Renal pelvis (tissue), 1 donor: ENCODE measurements at regions not wholly inside any gene's neighbourhood (a gene's known extent, or its start where the extent isn't known, plus 50 kb on each side); places are given as distances from the start of the nearest gene placed in this dataset.
A peak's percentile ranks its signal among the peaks of the same experiment; 100 is the strongest.

Experiments
- DNase-seq: peaks from one replicate; pipeline ENCODE4 v3.0.0-alpha.2; 2013

- no peak for DNase-seq
These were observed 54.8 kb downstream of the RTP5 start for GRCh38 chr2:241924069-241924908.

GRCh38 chr2:241924909-241925250 lies 55.4 kb downstream of the RTP5 start:
- DNase-seq, result no peak

DNA sequence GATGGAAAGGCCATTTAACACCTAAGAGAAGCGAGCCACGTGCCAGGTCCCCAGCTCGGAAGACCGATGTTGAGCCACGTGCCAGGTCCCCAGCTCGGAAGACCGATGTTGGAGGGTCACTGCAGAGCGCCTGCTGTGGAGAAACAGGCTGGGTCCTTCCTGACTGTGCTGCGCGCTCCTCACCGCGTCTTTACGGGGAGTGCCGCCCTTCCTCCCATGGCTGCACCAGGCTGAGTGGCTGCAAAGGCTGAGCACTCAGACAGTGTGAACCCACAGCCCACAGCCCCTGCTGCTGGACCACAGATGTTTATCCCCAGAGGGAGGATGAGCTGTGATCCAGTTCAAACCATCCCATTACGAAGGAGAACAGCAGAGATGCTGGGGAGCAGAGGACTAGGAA lies 55.7 kb downstream of the RTP5 start:
- DNase-seq, result no peak

- no peak for DNase-seq
These were observed 56.4 kb downstream of the RTP5 start for GRCh38 chr2:241925821-241926441.

- peak; percentile 52 for DNase-seq
These were observed 57.2 kb downstream of the RTP5 start for GRCh38 chr2:241926541-241927311.

DNA sequence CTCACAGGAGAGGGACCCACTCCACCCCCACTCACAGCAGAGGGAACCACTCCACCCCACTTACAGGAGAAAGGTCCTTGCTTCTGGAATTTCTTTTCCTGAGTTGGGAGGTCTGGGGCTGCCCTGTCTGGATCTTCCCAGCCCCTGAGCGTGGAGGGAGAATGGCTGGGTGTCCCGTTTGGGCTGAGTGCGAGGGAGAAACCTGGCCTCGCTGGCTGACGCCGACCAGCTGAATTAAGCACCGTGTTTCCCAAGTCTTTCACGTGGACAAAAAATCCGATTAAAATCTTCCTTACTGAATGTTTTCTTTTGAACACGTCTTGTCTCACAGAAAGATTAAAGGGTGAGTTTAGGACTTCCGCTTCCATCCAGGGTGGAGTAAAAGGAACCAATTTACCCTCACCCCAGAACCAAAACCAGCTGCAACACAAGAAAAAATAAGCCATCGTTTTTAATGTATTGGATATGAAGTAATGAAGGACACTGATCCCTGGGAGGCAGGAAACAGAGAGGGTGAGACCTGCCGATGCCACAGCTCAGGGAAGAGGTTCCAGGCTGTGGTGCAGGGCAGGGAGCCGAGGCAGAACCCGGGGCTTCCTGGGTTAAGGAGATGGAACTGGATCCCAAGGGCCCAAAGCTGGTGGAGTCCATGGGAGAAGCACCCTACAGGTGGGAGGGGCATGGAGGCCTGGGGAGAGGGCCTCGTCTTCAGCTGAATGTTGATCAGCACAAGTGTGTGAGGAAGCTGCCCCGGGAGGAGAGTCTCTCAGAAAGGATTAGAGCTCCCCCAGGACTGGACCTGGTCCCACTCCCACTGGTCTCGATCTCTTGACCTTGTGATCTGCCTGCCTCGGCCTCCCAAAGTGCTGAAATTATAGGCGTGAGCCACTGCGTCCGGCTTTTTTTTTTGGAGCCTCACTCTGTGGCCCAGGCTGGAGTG lies 60.3 kb downstream of the RTP5 start:
- DNase-seq, result no peak

DNA sequence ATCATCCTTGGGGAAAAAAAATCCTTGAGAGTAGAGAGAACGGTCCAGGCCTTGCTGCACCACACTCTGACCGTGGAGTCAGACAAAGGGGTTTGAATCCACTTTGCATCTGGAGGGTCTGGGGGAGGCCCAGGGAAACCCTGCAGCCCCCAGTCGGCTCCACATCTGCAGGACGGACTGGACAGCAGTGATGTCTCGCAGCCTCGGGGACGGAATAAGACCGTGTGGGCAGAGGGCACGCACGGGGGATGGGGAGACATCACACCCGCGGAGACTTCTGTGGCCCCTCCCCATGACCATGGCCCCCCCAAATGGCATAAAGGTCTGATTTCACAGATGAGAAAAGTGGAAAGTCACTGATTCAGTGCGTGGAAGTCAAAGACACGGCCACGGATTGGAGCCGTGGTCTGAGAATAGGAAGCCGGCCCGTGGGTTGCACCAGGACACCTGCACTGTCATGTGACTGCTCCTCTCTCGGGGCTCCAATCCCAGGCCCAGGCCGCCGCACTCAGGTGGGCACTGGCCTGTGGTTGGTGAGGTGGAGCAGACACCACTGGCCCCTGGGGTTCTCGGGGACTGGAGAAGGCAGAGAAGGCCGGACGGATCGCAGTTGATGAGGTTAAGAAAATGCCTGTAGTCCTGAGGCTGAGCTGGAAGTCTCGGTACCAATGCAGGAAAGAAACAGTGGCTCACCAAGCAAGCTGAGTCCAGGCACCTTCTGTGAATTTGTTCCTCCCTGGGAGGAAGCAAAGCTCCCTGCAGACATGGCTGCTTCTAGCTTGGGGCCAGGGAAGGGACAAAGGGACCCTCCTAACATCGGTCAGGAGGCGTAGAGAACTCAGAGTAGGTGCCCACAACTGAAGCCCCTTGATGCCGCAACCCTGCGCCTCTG lies 61.8 kb downstream of the RTP5 start:
- DNase-seq, result no peak

DNA sequence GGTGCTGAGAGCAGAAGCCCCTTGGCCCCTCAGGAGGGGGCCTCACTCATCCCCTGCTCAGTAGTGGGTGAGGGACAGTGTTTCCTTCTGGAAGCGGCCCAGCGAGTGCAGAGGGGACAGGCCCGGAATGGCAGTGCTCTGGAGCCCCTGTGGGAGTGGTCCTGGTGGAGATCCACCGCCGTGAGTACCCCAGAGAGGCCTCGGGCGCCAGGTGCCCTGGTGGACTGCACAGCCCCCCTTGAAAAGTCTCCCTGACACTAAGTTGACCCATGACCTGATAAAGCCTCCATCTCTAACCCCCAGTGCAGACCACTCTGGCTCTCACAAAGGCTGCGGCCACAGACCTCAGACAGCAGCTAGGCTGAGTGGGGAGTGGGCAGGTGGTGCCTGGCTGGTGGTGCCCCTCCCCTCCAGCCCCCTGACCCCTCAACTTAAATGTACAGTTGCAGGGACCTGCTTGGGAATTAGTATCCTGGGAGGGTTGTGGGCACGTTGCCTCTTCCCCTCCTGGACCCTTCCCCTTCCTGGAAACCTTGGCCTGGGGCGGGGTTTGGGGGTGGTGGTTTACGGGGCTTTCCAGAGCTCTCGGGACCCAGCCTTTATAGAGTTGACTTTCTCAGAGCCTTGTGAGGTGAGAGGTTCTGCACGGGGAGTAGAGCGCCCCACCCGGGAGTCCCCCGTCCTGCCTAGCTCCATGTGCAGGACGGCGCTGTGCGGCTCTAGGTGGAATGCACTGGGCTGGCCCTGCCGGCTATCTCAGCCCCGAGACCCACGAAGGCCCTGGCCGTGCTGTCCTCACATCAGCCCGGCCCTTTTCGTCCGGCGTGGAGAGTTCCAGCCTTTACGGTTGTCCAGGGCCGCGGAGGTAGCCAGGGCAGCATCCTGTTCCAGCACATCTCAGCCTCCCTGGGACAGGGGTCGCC lies 62.7 kb downstream of the RTP5 start:
- DNase-seq, result no peak

DNA sequence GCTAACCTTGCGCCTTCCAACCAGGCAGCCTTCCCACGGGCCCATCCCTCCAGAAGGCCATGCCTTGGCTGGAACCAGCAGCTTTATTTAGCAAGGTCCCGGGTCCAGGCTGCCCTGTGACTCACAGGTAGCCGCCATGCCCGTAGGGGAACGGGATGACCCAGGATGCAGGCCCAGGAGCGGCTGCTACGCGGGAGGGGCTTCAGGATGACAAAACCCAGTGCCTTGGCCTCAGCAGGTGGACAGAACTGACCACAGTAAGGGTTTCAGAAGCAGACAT lies 63.3 kb downstream of the RTP5 start:
- no peak for DNase-seq

DNA sequence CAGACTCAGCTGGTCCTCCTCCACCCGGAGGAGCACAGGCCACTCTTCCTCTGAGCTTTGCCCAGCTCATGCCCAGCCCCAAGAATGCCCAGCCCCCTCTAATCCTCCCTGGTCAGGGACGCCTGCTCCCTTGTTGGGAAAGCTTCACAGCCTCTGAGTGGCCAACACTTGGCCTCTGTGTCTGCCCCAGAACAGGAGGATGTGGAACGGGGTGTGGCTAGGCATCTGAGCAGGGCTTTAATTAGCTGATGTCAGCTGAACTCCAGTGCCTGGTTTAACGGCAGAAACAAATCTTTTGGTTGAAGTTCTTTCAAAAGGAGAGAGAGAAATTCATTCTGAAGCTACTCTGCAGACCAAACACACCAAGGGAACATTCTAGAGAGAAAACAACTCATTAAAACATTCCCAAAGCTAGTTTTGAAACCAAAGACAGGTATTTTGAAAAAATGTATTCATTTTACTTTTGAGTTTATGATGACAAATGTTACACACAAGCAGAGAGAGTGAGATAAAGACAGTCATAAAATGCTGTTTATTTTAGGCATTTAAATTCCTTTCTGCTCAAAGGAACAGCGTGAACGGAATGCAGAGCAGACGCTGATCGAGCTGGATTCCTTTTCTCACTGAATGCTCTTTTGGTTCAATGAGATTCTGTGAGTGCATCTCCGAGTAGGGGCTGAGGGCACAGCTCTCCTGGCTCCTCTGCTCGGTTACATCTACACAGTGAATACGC lies 63.8 kb downstream of the RTP5 start:
- peak; percentile 24 for DNase-seq

GRCh38 chr2:241935314-241935713 lies 65.8 kb downstream of the RTP5 start:
- no peak for DNase-seq

DNA sequence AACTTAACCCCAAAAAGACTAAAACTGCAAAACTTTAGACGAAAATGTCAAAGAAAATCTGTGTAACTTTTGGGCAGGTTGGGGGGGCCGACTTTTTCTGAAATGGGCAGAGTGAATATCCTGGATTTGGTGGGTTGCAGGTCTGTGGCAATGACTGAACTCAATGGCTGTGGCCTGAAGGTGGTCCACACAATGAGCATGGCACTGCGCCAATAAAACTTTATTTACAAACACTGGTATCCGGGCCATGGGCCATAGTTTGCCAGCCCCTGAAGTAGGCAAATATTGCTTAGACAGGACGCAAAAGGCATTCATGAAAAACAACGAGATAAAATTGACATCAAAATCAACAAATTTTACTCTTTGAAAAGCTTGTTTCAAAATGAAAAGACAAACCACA lies 66.2 kb downstream of the RTP5 start:
- DNase-seq, result no peak

- no peak for DNase-seq
These were observed 67.1 kb downstream of the RTP5 start for GRCh38 chr2:241936457-241937133.

- DNase-seq, result no peak
These were observed 67.8 kb downstream of the RTP5 start for GRCh38 chr2:241937297-241937696.

DNA sequence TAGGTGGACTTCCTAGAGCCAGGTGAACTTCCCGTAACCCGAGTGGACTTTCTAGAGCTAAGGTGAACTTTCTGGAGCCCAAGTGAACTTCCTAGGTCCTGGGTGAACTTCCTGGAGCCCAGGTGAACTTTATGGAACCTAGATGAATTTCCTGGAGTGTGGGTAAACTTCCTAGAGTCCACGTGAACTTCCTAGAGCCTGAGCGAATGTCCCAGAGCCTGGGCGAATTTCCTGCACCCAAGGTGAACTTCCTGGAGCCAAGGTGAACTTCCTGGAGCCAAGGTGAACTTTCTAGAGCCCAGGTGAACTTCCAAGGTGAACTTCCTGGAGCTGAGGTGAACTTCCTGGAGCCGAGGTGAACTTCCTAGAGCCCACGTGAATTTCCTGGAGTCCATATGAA lies 70.0 kb downstream of the RTP5 start:
- no peak for DNase-seq

DNA sequence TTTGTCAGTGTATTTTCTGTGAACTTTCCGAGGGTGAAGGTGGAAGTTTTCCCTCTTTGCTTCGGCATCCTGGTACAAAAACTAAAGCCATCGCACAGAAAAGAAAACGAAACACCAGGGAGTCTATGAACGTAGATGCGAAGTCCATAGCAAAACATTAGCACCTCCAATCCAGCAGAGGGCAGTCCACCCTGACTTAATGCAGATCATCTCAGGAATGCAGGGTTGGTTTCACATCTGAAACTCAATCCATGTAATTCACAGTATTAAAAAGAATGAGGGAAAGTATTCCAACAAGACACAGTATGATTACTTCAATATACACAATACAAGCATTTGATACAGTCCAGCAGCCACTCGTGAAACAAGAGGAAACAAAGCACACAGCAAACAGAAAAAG lies 70.8 kb downstream of the RTP5 start:
- no peak for DNase-seq

GRCh38 chr2:241941691-241942301 lies 72.3 kb downstream of the RTP5 start:
- DNase-seq, result no peak
